ENCODE measurements at regions not wholly inside any gene's neighbourhood (a gene's known extent, or its start where the extent isn't known, plus 50 kb on each side); places are given as distances from the start of the nearest gene placed in this dataset.

GRCh38 chr14:49484180-49484579 lies 102.0 kb downstream of the RPS29 start:
- Mint-ChIP-seq H3K27me3 (peaks cover 17% of the 10 kb centered on the region), H3K27ac (no peak overlapping the region), H3K4me1 (peaks cover 8% of the 10 kb centered on the region), H3K4me3 (no peak overlapping the region), H3K36me3 (no peaks in the 10 kb centered on the region), H3K9me3 (peaks cover 10% of the 10 kb centered on the region)
- no peak for ATAC-seq

- H3K27ac Mint-ChIP-seq = peak overlapping the region; percentile 36
- H3K4me3 Mint-ChIP-seq = no peak overlapping the region
- H3K27me3 Mint-ChIP-seq = peaks cover 17% of the 10 kb centered on the region
- ATAC-seq = no peak
- H3K9me3 Mint-ChIP-seq = peaks cover 10% of the 10 kb centered on the region
- no peaks in the 10 kb centered on the region for H3K36me3 Mint-ChIP-seq
- peaks cover 8% of the 10 kb centered on the region for H3K4me1 Mint-ChIP-seq
Observed at GRCh38 chr14:49483268-49483667, 102.9 kb downstream of the RPS29 start.

DNA sequence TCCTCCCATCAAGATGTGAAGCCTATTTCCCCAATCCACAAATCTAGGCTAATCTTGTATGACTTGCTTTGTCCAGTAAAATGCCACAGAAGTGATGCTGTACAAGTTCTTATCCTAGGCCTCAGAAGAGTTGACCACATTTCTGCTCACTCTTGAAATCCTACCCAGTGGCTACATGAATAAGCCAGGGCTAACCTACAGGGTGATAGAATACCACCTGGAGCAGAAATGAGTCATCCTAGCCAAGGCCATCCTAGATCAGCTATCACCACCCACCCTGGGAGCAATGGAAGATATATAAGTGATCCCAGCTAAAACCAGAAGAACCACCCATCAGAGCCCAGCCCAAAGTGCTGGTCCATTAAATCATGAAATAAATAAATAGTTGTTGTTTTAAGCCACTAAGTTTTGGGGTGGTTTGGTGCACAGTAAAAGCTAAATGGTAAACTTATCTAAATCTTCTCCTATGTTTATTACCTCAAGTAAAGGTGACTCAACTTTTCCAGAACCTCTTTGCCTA lies 105.1 kb downstream of the RPS29 start:
- H3K27ac Mint-ChIP-seq = no peak overlapping the region
- H3K4me1 Mint-ChIP-seq = peaks cover 8% of the 10 kb centered on the region
- H3K9me3 Mint-ChIP-seq = peaks cover 10% of the 10 kb centered on the region
- H3K4me3 Mint-ChIP-seq = no peak overlapping the region
- no peaks in the 10 kb centered on the region for H3K36me3 Mint-ChIP-seq
- H3K27me3 Mint-ChIP-seq = peaks cover 17% of the 10 kb centered on the region
- ATAC-seq = no peak

- Mint-ChIP-seq H3K4me1 (peaks cover 8% of the 10 kb centered on the region), H3K36me3 (no peaks in the 10 kb centered on the region), H3K27ac (no peak overlapping the region), H3K4me3 (no peak overlapping the region), H3K27me3 (peaks cover 12% of the 10 kb centered on the region), H3K9me3 (peaks cover 10% of the 10 kb centered on the region)
- no peak for ATAC-seq
Observed at GRCh38 chr14:49480053-49480760, 106.0 kb downstream of the RPS29 start.

- H3K4me3 Mint-ChIP-seq = no peak overlapping the region
- no peak for ATAC-seq
- no peak overlapping the region for H3K27ac Mint-ChIP-seq
- H3K4me1 Mint-ChIP-seq = peaks cover 8% of the 10 kb centered on the region
- peaks cover 4% of the 10 kb centered on the region for H3K27me3 Mint-ChIP-seq
- H3K9me3 Mint-ChIP-seq = peaks cover 10% of the 10 kb centered on the region
- no peaks in the 10 kb centered on the region for H3K36me3 Mint-ChIP-seq
Observed at GRCh38 chr14:49479432-49479831, 106.7 kb downstream of the RPS29 start.

DNA sequence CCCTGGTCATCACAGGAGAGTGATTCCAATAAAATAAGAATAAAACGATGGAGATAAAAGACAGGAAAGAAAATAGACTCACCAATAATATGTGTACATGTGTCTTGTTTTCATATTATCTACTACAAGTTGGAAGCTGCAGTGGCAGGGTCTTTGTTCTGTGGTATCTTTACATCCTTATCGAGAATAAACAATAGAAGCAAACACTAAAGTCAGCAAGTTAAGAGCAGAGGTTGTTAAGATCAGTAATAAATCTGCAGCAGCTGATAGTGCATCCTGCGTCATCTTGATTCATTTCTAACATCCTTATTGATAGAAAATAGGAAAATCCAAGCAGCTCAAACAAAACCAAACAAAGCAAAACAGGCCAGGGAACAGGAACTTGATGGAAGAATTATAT lies 107.4 kb downstream of the RPS29 start:
- Mint-ChIP-seq H3K27ac (no peak overlapping the region), H3K9me3 (peaks cover 10% of the 10 kb centered on the region), H3K36me3 (no peaks in the 10 kb centered on the region), H3K4me3 (no peak overlapping the region), H3K27me3 (no peaks in the 10 kb centered on the region), H3K4me1 (peaks cover 8% of the 10 kb centered on the region)
- no peak for ATAC-seq

GRCh38 chr14:49467091-49467490 lies 119.1 kb downstream of the RPS29 start:
- Mint-ChIP-seq H3K9me3 (no peaks in the 10 kb centered on the region), H3K4me3 (no peak overlapping the region), H3K27ac (no peak overlapping the region), H3K36me3 (no peaks in the 10 kb centered on the region), H3K4me1 (no peaks in the 10 kb centered on the region), H3K27me3 (peaks cover 37% of the 10 kb centered on the region)
- no peak for ATAC-seq

GRCh38 chr14:49464885-49465284 lies 121.3 kb downstream of the RPS29 start:
- Mint-ChIP-seq H3K27ac (no peak overlapping the region), H3K27me3 (peaks cover 34% of the 10 kb centered on the region), H3K36me3 (no peaks in the 10 kb centered on the region), H3K9me3 (no peaks in the 10 kb centered on the region), H3K4me1 (no peaks in the 10 kb centered on the region), H3K4me3 (no peak overlapping the region)
- no peak for ATAC-seq

DNA sequence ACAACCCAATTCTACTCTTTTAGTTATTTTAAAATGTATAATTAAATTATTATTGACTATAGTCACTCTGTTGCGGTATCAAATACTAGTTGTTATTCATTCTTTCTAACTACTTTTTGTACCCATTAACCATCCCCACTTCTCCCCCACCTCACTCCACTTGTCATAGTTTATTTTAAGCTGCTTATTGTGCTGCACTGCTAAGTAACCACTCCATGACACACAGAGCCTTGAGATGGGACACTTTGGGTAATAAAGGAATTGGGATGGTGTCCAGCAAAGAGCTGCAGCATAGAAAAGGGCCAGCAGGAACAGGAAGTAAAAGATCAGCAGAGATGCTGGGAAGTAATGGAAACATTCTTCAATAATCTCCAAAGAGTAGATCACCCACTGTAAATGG lies 123.0 kb downstream of the RPS29 start:
- ATAC-seq = no peak

DNA sequence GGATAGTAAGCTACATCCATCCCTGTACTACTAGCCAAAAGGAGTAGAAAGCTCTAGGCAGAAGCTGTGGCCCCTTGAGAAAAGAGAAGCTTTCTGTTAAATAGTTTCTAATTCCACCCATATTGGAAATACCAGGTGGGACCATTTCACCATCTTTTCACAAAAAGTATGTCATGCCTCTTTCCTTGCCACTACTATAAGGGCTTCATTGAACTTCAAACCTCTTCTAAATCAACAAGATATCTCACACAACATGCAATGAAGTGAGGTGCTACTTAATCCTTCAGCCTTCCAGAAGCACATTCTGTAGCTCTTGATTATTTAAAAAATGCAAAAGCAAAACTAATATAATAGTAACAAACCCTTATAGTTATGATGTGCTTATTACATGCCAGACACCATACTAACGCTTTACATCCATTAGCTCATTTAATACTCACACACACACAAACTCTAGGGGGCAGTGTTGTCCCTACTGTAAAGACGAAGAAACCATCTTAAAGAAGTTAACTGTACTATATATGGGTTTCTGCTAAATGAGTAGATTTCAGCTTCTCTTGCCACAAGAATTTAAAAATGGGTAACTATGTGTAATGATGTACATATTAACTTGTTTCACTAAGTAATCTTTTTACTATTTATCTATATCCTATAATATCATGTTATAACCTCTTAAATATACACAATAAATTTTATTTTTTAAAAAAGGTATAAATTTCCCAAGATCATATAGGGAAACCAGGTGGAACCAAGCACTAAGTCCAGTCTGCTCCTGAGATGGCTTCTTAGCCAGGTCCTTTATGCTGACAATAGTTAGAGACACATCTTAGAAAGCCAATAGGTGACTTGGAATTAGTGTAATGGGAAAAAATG lies 124.4 kb downstream of the RPS29 start:
- H3K27ac Mint-ChIP-seq = no peak overlapping the region
- peak; percentile 78 for ATAC-seq
- H3K27me3 Mint-ChIP-seq = peaks cover 5% of the 10 kb centered on the region
- H3K36me3 Mint-ChIP-seq = no peaks in the 10 kb centered on the region
- no peaks in the 10 kb centered on the region for H3K9me3 Mint-ChIP-seq
- no peaks in the 10 kb centered on the region for H3K4me1 Mint-ChIP-seq
- H3K4me3 Mint-ChIP-seq = no peak overlapping the region

More for the DNA sequence above, 123.0 kb downstream of the RPS29 start:
- Mint-ChIP-seq H3K4me3 (no peak overlapping the region), H3K27ac (no peak overlapping the region), H3K27me3 (peaks cover 17% of the 10 kb centered on the region), H3K4me1 (no peaks in the 10 kb centered on the region), H3K36me3 (no peaks in the 10 kb centered on the region), H3K9me3 (no peaks in the 10 kb centered on the region)

DNA sequence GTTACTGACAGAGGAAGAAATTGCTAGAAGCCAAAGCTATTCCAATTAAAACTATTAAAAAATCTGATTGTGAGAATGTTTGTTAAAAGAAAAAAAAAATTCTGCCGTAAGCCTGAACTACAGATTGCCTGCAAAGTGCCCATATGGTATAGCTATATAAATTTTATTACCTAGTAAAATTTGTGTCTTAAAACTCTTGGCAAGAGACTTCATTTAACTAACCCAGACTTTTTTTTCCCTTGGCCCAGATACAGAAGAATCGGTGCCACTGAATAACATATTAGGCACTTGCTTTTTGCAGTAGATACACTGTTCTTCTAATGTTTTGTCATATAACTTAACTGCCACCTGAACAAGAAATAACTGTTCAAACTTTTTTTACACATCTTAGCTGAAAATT lies 125.5 kb downstream of the RPS29 start:
- Mint-ChIP-seq H3K27me3 (no peaks in the 10 kb centered on the region), H3K9me3 (no peaks in the 10 kb centered on the region), H3K4me1 (no peaks in the 10 kb centered on the region), H3K27ac (no peak overlapping the region), H3K36me3 (no peaks in the 10 kb centered on the region), H3K4me3 (no peak overlapping the region)
- ATAC-seq = no peak

- ATAC-seq = no peak
- Mint-ChIP-seq H3K27me3 (peaks cover 26% of the 10 kb centered on the region), H3K4me3 (no peak overlapping the region), H3K9me3 (no peaks in the 10 kb centered on the region), H3K27ac (no peak overlapping the region), H3K4me1 (no peaks in the 10 kb centered on the region), H3K36me3 (no peaks in the 10 kb centered on the region)
Observed at GRCh38 chr14:49456589-49456988, 129.6 kb downstream of the RPS29 start.

- H3K4me3 Mint-ChIP-seq = no peak overlapping the region
- no peak for ATAC-seq
- no peaks in the 10 kb centered on the region for H3K4me1 Mint-ChIP-seq
- no peak overlapping the region for H3K27ac Mint-ChIP-seq
- H3K36me3 Mint-ChIP-seq = peaks cover 7% of the 10 kb centered on the region
- H3K9me3 Mint-ChIP-seq = peaks cover 6% of the 10 kb centered on the region
- H3K27me3 Mint-ChIP-seq = peaks cover 35% of the 10 kb centered on the region
Observed at GRCh38 chr14:49451938-49452337, 134.2 kb downstream of the RPS29 start.

GRCh38 chr14:49449749-49450148 lies 136.4 kb downstream of the RPS29 start:
- Mint-ChIP-seq H3K36me3 (peaks cover 7% of the 10 kb centered on the region), H3K27me3 (peaks cover 35% of the 10 kb centered on the region), H3K9me3 (peaks cover 6% of the 10 kb centered on the region), H3K4me1 (no peaks in the 10 kb centered on the region), H3K27ac (no peak overlapping the region), H3K4me3 (no peak overlapping the region)
- ATAC-seq = no peak

DNA sequence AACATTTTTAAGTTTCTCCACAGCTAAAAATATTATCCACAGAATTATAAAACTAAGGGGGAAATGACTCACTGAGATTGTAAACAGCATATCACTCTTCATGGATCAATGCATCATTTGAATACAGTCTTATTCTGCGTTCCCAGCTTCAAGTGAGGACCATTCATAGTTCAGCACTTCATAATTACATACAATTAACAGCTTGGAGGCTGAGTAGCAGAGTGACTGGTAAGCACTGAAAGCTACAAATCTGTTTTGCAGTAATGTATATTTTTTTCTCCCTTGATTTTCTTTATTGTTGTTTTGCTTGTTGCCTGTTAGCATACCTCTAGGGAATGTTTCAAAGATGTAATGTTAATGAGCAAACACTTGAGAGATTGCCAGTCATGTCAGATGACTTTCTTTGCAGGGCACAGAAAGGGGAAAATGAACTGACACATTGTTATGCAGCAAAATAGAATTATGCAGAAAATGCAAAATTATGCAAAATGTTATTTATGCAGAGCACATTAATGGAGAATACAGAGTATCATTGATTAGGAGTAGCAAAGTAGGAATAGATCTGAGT lies 138.6 kb downstream of the RPS29 start:
- peaks cover 15% of the 10 kb centered on the region for H3K27me3 Mint-ChIP-seq
- H3K27ac Mint-ChIP-seq = no peak overlapping the region
- no peak for ATAC-seq
- no peaks in the 10 kb centered on the region for H3K4me1 Mint-ChIP-seq
- H3K36me3 Mint-ChIP-seq = peaks cover 7% of the 10 kb centered on the region
- H3K9me3 Mint-ChIP-seq = peaks cover 6% of the 10 kb centered on the region
- no peak overlapping the region for H3K4me3 Mint-ChIP-seq

Data from stimulated activated memory B cell treated with anti-CD40 and anti-IgM and Interleukin-4, amounts not matched to agents 10 μg/mL and 1 μg/mL and 100 μg/mL, for 72 hours (primary cell).